ENCODE measurements at regions not wholly inside any gene's neighbourhood (a gene's known extent, or its start where the extent isn't known, plus 50 kb on each side); places are given as distances from the start of the nearest gene placed in this dataset.

- TF ChIP-seq CTCF (optimal IDR thresholded peaks at IDR 0.05 in 1 of 3, IDR thresholded peaks at IDR 0.05 in 1 of 3, conservative IDR thresholded peaks at IDR 0.05 in 1 of 3; ENCODE audit: extremely low read depth in 1 of 3, insufficient read depth in 2 of 3, low read length in 3 of 3), result no peak
- TF ChIP-seq EZH2 (IDR thresholded peaks at IDR 0.05; ENCODE audit: low read length), result no peak
These were observed 200.5 kb upstream of the KLF4 start for GRCh38 chr9:107690021-107690420.

Data from keratinocyte (primary cell).